NAMALWA (cell line): ENCODE measurements at regions not wholly inside any gene's neighbourhood (a gene's known extent, or its start where the extent isn't known, plus 50 kb on each side); places are given as distances from the start of the nearest gene placed in this dataset.
A peak's percentile ranks its signal among the peaks of the same experiment; 100 is the strongest.
"Not testable (repeated sequence)": the region's sequence is repeated elsewhere in the genome, so short reads cannot be mapped to it uniquely, and the experiment has no call there.

Source experiments
- DNase-seq: peaks from one replicate; pipeline ENCODE4 v3.0.0-alpha.2; 2015; ENCODE audit warnings: low spot score

- no peak for DNase-seq
Measured at GRCh38 chr16:64116151-64116550, 1005.7 kb downstream of the CDH11 start.

- no peak for DNase-seq
Measured at GRCh38 chr16:64109241-64109640, 1012.6 kb downstream of the CDH11 start.

GRCh38 chr16:64102654-64103053 lies 1019.2 kb downstream of the CDH11 start:
- DNase-seq: no peak

GRCh38 chr16:64098451-64098850 lies 1023.4 kb downstream of the CDH11 start:
- no peak for DNase-seq

GRCh38 chr16:64096689-64097088 lies 1025.2 kb downstream of the CDH11 start:
- DNase-seq: no peak

- no peak for DNase-seq
Measured at GRCh38 chr16:64094992-64095634, 1026.8 kb downstream of the CDH11 start.

- no peak for DNase-seq
Measured at GRCh38 chr16:64094181-64094965, 1027.5 kb downstream of the CDH11 start.

GRCh38 chr16:64092271-64092670 lies 1029.6 kb downstream of the CDH11 start:
- no peak for DNase-seq

GRCh38 chr16:64090327-64090726 lies 1031.5 kb downstream of the CDH11 start:
- peak; percentile 2 for DNase-seq

- DNase-seq: peak; percentile 80
Measured at GRCh38 chr16:64089697-64090096, 1032.2 kb downstream of the CDH11 start.

- no peak for DNase-seq
Measured at GRCh38 chr16:64088838-64089237, 1033.0 kb downstream of the CDH11 start.

- DNase-seq: no peak
Measured at GRCh38 chr16:64085296-64085695, 1036.6 kb downstream of the CDH11 start.

GRCh38 chr16:64084706-64085105 lies 1037.2 kb downstream of the CDH11 start:
- DNase-seq: no peak

- DNase-seq: no peak
Measured at GRCh38 chr16:64083428-64084129, 1038.3 kb downstream of the CDH11 start.

GRCh38 chr16:64077242-64077641 lies 1044.6 kb downstream of the CDH11 start:
- peak; percentile 48 for DNase-seq

GRCh38 chr16:64074706-64075105 lies 1047.2 kb downstream of the CDH11 start:
- no peak for DNase-seq

GRCh38 chr16:64072131-64072730 lies 1049.6 kb downstream of the CDH11 start:
- DNase-seq: not testable (repeated sequence)

- DNase-seq: no peak
Measured at GRCh38 chr16:64065523-64065922, 1056.3 kb downstream of the CDH11 start.

GRCh38 chr16:64061621-64062020 lies 1060.2 kb downstream of the CDH11 start:
- DNase-seq: no peak

GRCh38 chr16:64060631-64061030 lies 1061.2 kb downstream of the CDH11 start:
- DNase-seq: no peak

GRCh38 chr16:64058685-64059084 lies 1063.2 kb downstream of the CDH11 start:
- no peak for DNase-seq

- DNase-seq: peak; percentile 56
Measured at GRCh38 chr16:64051824-64052223, 1070.0 kb downstream of the CDH11 start.

- no peak for DNase-seq
Measured at GRCh38 chr16:64047878-64048277, 1074.0 kb downstream of the CDH11 start.
